PC-9 (cell line): ENCODE measurements at regions not wholly inside any gene's neighbourhood (a gene's known extent, or its start where the extent isn't known, plus 50 kb on each side); places are given as distances from the start of the nearest gene placed in this dataset.

Experiments used
- EZH2 ChIP-seq: fragments of 200-600 bp; sonication (generic); IDR thresholded peaks from 2 replicates; pipeline ENCODE4 v1.8.0; 2017; ENCODE audit warnings: antibody characterized with exemption, low read depth
- TF ChIP-seq, protein P1 (sequence below): fragments of 200-600 bp; sonication (generic); conservative IDR thresholded peaks from 2 replicates; pipeline ENCODE4 v1.6.1; 2017; ENCODE audit warnings: mixed run types, antibody characterized with exemption, mild to moderate bottlenecking, moderate library complexity

DNA sequence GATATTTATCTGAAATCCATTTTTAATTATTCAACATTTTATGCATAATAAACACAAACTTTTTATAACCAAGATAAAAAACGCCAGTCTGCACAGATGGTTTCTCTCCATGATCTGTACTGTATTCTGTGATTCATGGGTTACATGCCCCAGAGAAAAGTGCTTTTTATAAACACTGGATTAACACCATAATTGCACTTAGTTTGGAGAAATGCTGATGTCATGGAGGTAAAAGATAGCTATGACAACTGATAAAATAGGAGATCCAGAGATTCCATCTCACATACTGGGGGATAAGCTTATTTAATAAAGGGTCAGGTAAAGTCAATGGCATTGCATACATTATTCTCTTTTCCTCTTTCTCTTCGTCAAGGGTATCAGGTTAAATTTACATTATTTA, 1460.4 kb upstream of the ALCAM start:
- no peak for TF ChIP-seq EZH2
- TF ChIP-seq, protein P1, sequence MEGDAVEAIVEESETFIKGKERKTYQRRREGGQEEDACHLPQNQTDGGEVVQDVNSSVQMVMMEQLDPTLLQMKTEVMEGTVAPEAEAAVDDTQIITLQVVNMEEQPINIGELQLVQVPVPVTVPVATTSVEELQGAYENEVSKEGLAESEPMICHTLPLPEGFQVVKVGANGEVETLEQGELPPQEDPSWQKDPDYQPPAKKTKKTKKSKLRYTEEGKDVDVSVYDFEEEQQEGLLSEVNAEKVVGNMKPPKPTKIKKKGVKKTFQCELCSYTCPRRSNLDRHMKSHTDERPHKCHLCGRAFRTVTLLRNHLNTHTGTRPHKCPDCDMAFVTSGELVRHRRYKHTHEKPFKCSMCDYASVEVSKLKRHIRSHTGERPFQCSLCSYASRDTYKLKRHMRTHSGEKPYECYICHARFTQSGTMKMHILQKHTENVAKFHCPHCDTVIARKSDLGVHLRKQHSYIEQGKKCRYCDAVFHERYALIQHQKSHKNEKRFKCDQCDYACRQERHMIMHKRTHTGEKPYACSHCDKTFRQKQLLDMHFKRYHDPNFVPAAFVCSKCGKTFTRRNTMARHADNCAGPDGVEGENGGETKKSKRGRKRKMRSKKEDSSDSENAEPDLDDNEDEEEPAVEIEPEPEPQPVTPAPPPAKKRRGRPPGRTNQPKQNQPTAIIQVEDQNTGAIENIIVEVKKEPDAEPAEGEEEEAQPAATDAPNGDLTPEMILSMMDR, result no peak
